Sciatic nerve (tissue), 2 donors: ENCODE measurements at regions not wholly inside any gene's neighbourhood (a gene's known extent, or its start where the extent isn't known, plus 50 kb on each side); places are given as distances from the start of the nearest gene placed in this dataset.

Experiments used
- ATAC-seq: fragments of 200-7000 bp; cut with Tn5 transposase; one replicate; pipeline ENCODE4 v1.9.1; 2020; ENCODE audit warnings: mild to moderate bottlenecking, moderate library complexity
- DNase-seq: peaks from one replicate; pipeline ENCODE4 v3.0.0-alpha.2; 2020; ENCODE audit warnings: low spot score
- intact Hi-C: fragments of 100-400 bp; cut with DNase I; formaldehyde crosslinking; loops from one replicate; pipeline ENCODE4 v1.14.2; 2022
- donor health status: DM: no; HTN: no; CAD: no.
- donor health status: DM: no; HTN: no; CAD: no.

DNA sequence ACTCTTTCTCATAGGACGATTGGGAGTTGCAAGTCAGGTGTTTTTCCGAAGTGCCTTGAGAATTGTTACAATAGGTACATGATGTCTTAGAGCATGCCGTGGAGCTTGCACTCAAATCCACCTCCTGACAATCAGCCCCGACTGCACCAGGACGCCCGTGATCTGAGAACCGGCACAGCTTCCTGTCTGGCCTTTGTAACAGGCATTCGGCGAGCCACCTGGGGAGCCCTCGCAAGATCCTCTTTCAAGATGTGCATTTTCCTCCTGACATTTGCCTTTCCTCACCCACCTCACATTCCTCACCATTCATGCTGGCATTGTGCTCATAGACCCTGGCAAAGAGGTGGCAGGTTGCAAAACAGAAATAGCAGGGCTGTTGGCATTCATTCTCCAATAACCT lies 427.3 kb downstream of the GALR1 start:
- DNase-seq (no peak), ATAC-seq (no peak)
- intact Hi-C loops = no loop called here

DNA sequence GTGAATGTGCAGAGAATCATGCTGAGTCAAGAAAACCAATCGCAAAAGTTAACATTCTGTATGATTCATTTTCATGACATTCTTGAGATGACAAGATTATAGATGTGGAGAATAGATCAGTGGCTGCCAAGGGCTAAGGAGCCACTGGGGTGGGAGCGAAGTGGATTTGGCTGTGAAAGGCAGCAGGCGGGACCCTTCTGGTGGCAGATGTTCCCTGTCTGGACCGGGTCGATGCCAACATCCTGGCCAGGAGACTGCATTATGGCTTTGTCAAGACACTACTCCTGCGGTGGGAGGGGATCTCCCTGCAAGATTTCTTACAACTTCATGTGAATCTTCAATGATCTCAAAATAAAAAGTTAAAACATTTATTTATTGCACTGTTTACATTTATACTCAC lies 427.9 kb downstream of the GALR1 start:
- no peak for ATAC-seq
- intact Hi-C loops = no loop called here

DNA sequence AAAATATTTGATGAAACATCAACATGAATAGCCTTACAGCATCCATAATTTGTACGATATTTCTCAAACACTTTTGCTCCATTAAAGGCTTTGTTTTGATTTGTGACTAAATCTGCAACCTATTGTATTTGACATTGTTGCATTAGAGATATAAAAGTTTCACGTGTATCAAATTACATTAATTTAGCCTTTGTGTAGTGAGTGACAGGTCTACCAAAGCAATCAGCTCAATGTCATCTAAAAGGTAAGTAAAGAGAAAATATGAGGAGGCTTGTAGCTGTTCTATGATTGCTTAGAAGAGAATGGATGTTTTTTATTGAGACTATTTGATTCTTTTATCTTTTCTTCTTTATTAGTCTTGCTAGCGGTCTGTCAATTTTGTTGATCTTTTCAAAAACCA lies 430.2 kb downstream of the GALR1 start:
- DNase-seq = no peak
- no peak for ATAC-seq
- intact Hi-C loops = no loop called here

More for the DNA sequence above, 427.9 kb downstream of the GALR1 start:
- no peak for DNase-seq

DNA sequence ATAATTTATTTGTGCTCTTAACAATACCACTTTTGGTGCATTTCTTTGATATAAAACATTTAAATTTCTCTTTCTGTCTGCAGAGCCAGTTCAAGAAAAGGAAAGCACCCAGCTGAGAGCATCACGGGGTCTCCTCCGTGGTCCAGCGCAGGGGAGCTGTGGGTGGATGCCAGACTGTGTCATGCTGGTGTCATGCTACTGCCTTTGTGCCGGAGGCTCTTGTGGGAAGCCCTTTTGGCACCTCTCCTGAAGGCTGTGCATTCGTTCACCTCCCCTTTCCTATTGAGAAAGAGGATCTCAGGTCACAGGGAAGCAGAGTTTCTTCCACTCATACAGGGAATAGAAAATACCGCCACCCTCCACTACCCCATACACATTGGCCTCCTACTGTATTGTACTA lies 450.4 kb downstream of the GALR1 start:
- DNase-seq (no peak), ATAC-seq (no peak)
- intact Hi-C loops = no loop called here

DNA sequence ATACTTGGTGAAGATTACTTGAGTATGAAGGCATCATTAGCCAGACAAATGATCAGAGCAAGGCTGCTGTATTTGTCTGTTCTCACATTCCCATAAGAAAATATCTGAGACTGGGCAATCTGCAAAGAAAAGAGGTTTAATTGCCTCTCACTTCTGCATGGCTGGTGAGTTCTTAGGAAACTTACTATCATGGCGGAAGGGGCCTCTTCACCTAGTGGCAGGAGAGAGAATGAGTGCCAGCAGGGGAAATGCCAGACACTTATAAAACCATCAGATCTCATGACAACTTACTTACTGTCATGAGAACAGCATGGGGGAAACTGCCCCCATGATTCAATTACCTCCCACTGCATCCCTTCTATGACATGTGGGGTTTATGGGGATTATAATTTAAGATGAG lies 452.3 kb downstream of the GALR1 start:
- ATAC-seq (no peak), DNase-seq (no peak)
- intact Hi-C loops = no loop called here

DNA sequence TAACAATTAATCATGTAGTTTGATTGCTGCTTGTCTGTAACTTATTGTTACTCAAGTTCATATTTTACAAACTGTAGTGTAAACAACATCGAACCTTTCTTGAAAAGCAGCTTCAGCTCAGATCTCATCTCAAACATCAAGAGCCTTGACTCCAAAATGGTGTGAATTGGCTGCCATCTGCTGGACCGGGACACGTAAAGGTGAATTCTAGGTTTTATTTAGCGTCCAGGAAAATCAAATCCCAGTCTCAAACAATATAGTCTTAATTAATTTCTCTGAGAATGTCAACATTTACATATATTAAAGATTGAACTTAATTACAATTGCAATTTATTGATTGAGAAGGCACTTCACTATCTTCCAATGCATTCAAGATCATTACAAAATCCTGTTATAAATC lies 453.0 kb downstream of the GALR1 start:
- ATAC-seq (no peak), DNase-seq (no peak)
- intact Hi-C loops = no loop called here

DNA sequence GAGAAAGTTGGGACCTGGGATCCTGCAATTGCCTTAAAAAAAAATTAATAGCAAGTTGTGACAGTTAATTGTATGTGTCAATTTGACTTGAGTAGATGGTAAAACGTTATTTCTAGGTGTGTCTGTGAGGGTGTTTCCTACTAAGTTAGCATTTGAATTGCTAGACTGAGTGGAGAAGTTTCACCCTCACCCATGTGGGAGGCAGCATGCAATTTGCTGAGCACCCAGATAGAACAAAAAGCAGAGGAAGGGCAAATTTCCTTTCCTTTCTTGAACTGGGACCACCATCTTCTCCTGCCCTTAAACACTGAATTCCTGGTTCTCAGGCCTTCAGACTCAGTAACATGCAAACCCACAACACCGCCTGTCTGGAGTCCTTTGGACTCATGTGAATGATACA lies 455.7 kb downstream of the GALR1 start:
- ATAC-seq (no peak), DNase-seq (no peak)
- intact Hi-C loops = no loop called here

DNA sequence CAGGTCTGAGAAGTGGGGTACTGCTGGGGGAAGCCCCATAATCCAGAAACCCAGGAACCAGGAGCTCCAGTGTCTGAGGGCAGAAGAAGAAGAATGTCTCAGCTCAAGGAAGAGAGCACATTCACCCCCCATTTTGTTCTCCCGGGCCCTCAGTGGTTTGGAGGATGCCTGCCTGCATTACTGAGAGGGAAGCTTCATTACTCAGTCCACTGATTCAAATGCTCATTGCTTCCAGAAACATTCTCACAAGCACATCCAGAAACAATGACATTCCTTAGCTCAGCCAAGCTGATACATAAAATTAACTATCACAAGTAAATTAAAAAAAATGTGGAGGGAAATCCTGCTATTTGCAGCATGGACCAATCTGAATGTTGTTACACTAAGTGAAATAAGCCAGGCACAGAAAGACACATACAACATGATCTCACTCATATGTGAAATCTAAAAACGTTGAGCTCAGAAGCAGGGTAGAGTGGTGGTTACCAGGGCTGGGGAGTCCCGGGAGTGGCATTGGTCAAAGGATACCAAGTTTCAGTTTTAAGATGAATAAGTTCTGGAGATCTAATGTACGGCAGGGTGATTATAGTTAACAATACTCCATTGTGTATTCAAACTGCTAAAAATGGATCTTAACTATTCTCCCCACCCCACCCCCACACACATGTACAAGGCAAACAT lies 459.3 kb downstream of the GALR1 start:
- intact Hi-C loops = no loop called here
- ATAC-seq = no peak
- DNase-seq = no peak

DNA sequence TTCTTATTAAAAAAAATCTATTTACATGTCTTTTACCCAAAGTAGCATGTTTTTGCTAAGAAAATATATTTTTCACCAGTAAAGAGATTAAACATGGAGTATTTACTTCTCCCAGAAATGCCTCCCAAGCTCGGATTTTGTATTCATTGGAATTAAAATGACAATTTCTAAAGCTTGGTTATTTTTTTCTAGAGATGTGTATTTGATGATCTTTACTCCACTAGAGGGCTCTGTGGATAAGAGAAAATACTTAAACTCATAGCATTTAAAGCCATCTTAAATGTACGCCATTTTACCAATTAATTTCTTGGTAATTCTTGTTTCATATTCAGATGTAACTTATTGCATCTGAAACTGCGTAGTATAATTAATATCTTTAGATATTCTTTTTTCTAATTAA lies 461.4 kb downstream of the GALR1 start:
- ATAC-seq = no peak

DNA sequence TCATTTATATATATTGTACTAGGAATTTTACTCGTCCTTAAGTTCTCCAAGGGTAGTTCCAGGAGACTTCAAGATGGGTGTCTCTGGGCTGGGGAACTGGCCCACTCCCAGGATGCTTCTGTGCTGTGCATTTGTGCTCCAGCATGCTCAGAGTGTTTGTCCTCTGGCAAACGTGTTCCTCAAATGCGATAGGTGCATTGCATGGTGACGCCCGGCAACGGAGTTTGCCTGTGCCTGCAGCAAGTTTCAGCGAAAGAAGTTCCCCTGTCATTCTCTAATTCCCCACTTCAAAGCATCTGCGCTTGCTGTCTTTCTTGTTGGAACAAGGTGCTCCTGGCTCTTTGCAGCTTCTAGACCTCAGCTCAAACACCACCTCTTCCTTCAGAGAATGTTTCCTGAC lies 465.1 kb downstream of the GALR1 start:
- ATAC-seq (no peak), DNase-seq (no peak)
- intact Hi-C loops = no loop called here

More for the DNA sequence above, 461.4 kb downstream of the GALR1 start:
- intact Hi-C loops = no loop called here
- DNase-seq = no peak

DNA sequence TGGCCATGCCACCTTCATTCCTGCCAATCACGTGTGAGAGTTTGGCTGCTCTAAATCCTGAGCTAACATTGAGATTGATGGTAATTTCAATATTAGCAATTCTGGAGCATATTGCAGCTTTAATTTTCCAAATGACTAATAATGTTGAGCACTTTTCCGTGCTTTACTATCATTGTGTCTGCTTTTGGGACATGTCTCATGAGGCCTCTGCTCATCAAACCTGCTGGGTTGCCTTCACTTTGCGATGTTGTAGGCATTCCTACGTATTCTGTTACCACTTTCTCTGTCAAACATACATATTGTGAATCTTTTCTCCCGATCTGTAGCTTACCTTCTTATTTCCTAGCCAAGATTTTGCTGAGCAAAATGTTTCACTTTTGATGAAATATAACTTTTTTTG lies 466.6 kb downstream of the GALR1 start:
- intact Hi-C loops = no loop called here
- ATAC-seq = no peak

DNA sequence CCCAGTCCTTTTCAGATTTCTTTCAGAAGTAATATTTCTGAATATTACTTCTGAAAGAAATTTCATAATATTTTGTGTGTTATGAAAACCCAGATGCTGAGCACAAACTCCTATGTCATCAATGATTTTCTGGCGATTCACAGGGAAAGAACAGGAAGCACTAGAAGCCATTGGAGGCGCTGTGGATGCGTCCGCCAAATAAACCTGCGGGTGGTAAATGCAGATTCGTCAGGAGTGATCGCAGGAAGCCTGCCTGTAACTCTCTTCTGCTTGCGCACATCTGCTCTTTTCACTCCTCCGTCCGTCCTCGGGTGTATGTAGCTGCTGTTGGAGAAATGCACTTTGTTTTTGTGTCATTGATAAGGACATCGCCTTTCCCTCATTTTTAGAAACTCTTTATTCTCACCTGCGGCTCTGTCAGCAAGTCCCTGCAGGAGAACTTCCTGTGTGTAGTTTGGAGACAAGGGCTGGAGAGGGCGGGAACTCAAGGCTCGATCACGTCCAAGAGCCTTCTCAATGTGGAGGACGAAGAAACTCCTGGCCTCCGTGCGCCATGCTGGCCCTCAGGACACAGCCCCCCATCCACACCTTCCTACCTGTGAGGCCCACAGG lies 483.8 kb downstream of the GALR1 start:
- DNase-seq (no peak), ATAC-seq (no peak)
- intact Hi-C loops = no loop called here

More for the DNA sequence above, 466.6 kb downstream of the GALR1 start:
- DNase-seq = no peak

DNA sequence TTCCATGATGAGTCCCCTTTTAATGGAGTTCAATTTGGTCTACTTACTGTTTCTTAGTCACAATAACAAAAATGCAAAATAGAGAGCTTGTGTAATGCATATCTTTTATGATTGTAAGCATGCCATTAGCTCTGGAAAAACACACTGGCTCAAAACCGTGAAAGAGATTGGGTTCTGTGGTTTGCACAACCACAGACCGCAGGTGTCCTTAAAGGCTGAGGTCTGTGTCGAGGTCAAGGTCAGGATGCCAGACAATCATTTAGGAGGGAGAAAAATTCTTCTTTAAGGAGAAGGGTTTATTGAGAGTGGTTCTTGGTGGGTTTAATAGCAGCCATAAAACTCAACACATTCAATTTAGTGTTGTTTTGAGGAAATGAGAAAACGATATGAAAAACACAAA lies 487.2 kb downstream of the GALR1 start:
- ATAC-seq = no peak
- no peak for DNase-seq
- intact Hi-C loops = no loop called here

DNA sequence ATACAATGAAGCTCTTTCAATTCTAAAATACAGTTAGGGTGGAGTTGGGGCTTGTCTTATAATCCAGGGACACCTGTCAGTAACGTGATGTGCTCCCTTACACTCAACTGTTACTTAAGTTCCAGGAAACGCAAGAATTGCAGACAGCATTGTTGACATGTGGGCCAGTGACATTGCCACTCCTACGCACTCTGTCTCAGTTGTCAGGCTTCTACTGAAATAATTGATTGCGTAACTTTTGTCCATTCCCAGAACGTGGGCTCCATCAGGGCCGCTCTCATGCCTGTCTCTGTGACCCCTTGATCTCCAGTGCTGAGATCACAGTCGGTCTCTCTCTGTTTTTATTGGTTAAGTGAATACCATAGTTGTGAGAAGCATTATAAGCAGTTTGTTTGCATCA lies 487.8 kb downstream of the GALR1 start:
- ATAC-seq (no peak), DNase-seq (no peak)
- intact Hi-C loops = no loop called here

DNA sequence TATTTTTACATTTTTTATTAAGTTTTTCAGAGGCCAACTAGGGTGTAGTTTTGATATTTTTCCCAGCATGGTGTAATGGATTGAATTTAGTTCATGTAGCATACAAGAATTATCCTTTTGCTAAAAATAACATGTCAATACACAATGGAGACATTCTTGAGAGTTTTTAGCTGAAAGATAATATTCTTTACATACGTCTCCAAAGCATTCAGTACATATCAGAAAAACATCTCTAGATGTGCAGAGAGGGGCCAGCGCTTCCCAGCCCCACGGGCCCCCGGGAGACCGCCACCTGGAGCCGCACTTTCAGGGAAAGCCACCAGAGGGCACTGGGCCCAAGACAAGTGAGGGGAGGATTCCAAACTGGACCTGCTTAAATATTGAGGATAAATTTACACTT lies 499.4 kb downstream of the GALR1 start:
- intact Hi-C loops = no loop called here
- no peak for DNase-seq
- no peak for ATAC-seq

DNA sequence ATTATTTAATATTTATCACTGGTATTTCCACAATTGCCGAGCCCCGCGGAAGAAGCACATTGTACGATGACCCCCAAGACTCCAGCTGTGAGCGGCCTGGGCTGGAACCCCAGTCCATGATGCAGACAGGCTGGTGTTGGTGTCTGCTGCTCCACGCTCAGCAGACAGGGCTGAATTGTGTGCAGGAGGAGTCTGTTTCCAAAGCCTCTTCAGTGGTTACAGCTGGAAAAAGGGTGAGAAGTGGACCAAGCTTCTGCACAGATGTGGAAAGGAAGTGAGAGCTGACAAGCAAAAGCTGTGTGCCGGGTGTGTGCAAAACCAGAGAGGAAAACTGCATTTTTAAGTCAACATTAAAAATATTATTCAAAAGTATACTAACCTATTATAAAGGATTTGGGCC lies 500.4 kb downstream of the GALR1 start:
- intact Hi-C loops = no loop called here
- ATAC-seq (no peak), DNase-seq (no peak)

DNA sequence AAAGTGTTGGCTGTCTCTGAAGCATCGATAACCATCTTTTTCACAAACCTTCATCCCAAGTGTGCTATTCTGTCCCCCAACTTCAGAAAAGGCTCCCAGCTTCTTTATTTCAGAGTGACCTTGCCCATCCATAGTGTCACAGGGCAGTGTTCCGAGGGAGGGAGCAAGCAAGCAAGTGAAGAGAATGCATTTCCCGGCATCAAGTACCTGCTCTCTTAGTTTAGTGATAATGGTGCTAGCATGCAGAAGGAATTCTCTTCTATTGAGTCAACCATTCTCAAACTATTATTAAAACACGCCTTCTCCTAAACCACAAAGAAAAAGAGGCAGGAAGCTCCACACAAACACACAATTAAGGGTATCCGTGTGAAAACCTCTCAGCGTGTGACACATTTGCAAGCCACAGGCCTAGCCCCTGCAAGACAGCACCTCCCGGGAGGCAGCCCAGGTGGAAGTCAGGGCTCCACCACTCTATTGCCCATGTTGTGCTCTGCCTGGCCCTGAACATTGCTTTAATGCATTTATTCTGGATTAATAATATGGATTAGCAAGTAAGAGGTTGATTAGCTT lies 504.9 kb downstream of the GALR1 start:
- no peak for DNase-seq
- intact Hi-C loops = no loop called here
- ATAC-seq = no peak

DNA sequence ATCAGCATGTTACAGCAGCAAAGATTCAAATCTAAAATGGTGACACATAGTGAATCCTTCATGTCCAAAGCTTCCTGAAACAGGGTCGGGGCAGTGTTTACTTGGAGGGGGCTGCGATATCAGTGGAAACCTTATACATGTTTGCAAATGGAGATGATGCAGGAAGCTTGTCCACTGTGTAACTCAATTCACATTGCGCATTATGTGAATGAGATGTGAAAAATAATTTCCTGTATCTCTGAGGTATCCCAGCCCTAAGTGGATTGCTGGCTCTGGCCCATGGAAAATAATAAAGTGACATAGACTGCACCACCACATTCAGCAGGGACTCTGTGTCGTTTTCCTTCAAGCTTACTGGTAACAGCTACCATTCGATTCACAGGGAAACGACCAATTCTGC lies 505.5 kb downstream of the GALR1 start:
- ATAC-seq (no peak), DNase-seq (no peak)
- intact Hi-C loops = no loop called here

DNA sequence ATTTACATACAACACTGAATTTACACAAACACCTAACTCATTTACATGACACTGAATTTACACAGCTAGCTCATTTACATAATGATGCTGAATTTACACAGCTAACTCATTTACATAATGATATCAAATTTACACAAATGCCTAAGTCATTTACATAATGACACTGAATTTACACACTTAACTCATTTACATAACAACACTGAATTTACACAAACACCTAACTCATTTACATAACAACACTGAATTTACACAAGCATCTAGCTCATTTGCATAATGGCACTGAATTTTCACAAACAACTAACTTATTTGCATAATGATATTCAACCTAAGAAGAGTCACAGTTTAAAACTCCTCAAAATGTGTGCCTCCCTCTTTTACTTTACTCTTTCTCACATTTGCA lies 511.7 kb downstream of the GALR1 start:
- no peak for DNase-seq
- no peak for ATAC-seq
- intact Hi-C loops = no loop called here

DNA sequence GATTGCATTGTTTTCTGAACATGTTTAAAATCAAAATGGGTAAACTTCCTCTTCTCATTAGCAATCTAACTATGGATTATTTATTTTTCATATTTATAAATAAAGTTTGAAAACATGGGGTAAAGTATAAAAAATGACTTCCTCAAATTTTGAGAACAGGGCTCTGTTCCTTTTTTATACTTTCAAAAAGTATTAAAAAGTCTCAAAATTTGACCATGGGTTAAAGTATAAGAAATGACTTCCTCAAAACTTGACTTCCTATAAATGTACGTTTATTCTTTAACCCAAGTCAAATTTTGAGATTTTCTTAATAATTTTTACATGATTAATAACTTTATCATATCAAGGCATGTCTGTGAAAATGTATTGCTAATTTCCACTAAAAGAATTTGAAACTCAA lies 512.4 kb downstream of the GALR1 start:
- intact Hi-C loops = no loop called here
- DNase-seq (no peak), ATAC-seq (no peak)

DNA sequence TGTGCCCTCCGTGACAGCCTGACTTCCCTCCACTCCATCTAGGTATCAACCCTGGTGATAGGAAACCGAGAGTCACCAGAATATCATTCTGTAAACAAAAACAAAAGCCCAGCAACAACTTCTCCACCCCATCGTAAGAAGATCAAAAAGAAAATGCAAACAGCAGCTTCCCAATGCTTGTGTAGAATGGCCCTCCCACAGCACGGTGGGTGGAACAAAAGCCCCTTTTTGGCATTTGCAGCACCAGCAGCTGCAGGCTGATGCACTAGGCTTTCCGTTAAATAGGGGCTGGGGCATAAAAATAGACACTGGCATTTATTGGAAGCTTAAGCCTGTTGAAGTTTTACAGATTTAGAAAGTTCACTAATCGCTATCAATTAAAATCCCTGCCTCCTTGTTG lies 513.0 kb downstream of the GALR1 start:
- intact Hi-C loops = no loop called here
- DNase-seq (no peak), ATAC-seq (no peak)
